ENCODE measurements at regions not wholly inside any gene's neighbourhood (a gene's known extent, or its start where the extent isn't known, plus 50 kb on each side); places are given as distances from the start of the nearest gene placed in this dataset.

DNA sequence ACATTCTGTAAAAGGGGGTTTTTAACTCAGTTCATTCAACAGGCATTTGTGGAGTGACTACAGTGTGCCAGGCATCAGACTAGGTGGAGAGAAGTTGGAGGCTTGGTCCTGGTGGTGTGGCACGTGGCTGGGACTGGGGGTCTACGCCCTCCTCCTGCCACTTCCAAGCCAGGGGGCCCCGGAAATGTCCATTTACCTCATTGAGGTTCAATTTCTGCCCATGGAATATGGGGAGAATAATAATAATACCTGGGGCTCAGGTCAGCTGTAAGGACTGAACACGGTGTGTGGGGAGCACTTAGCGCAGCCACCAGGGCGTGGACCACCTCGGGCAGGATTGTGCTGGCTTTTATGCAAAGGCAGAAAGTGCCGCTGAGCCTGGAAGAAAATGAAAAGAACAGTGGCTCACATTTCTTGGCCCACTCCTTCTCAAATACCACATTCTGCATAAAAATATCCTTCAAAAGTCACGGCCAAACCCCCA lies 229.4 kb downstream of the ANKRD60 start:
- TF ChIP-seq, protein P1, sequence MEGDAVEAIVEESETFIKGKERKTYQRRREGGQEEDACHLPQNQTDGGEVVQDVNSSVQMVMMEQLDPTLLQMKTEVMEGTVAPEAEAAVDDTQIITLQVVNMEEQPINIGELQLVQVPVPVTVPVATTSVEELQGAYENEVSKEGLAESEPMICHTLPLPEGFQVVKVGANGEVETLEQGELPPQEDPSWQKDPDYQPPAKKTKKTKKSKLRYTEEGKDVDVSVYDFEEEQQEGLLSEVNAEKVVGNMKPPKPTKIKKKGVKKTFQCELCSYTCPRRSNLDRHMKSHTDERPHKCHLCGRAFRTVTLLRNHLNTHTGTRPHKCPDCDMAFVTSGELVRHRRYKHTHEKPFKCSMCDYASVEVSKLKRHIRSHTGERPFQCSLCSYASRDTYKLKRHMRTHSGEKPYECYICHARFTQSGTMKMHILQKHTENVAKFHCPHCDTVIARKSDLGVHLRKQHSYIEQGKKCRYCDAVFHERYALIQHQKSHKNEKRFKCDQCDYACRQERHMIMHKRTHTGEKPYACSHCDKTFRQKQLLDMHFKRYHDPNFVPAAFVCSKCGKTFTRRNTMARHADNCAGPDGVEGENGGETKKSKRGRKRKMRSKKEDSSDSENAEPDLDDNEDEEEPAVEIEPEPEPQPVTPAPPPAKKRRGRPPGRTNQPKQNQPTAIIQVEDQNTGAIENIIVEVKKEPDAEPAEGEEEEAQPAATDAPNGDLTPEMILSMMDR (conservative IDR thresholded peaks at IDR 0.05; ENCODE audit: low read depth, low read length), result no peak
- TF ChIP-seq NFE2L2 (IDR thresholded peaks at IDR 0.05; ENCODE audit: low read depth, low read length) (no peak), RFX5 (IDR thresholded peaks at IDR 0.05; ENCODE audit: low read depth, low read length) (no peak), ELK1 (IDR thresholded peaks at IDR 0.05; ENCODE audit: borderline replicate concordance, low read depth, low read length) (no peak), MAFK (IDR thresholded peaks at IDR 0.05; ENCODE audit: low read depth, low read length) (no peak), SMC3 (IDR thresholded peaks at IDR 0.05; ENCODE audit: low read depth, low read length) (no peak), POLR2A (IDR thresholded peaks at IDR 0.05; ENCODE audit: low read depth, low read length) (no peak), CEBPB (IDR thresholded peaks at IDR 0.05; ENCODE audit: low read depth, low read length) (no peak), RAD21 (IDR thresholded peaks at IDR 0.05; ENCODE audit: low read length) (no peak), FOS (IDR thresholded peaks at IDR 0.05; ENCODE audit: low read depth, low read length) (no peak), BHLHE40 (IDR thresholded peaks at IDR 0.05; ENCODE audit: low read depth, low read length) (no peak), RCOR1 (IDR thresholded peaks at IDR 0.05; ENCODE audit: insufficient replicate concordance, low read length) (no peak)
- TF ChIP-seq, protein P2, sequence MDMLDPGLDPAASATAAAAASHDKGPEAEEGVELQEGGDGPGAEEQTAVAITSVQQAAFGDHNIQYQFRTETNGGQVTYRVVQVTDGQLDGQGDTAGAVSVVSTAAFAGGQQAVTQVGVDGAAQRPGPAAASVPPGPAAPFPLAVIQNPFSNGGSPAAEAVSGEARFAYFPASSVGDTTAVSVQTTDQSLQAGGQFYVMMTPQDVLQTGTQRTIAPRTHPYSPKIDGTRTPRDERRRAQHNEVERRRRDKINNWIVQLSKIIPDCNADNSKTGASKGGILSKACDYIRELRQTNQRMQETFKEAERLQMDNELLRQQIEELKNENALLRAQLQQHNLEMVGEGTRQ (IDR thresholded peaks at IDR 0.05; ENCODE audit: low read depth, low read length), result no peak

All from IMR-90 (cell line).